Sigmoid colon (tissue), 3 donors: ENCODE measurements at regions not wholly inside any gene's neighbourhood (a gene's known extent, or its start where the extent isn't known, plus 50 kb on each side); places are given as distances from the start of the nearest gene placed in this dataset.

Experiments
- CTCF ChIP-seq, 4 experiments: fragments of 450-650 bp in 3 of 4; fragments of 200-600 bp in 1 of 4; IDR thresholded peaks; one replicate each; pipeline ENCODE4 v1.5.1; 2016 to 2019; ENCODE audit warnings: antibody characterized with exemption in 4 of 4, mild to moderate bottlenecking in 3 of 4, moderate library complexity in 2 of 4
- POLR2A ChIP-seq, 2 donors: fragments of 450-650 bp; IDR thresholded peaks; one replicate each; pipeline ENCODE4 v1.6.1; 2016; ENCODE audit warnings: antibody characterized with exemption in 2 of 2, mild to moderate bottlenecking in 2 of 2, moderate library complexity in 2 of 2

- TF ChIP-seq CTCF (IDR thresholded peaks at IDR 0.05) (no peak), POLR2A (IDR thresholded peaks at IDR 0.05) (no peak)
These were observed 146.1 kb downstream of the GAS1 start for GRCh38 chr9:86801246-86801645.
